HG03571 (cell line): ENCODE measurements at regions not wholly inside any gene's neighbourhood (a gene's known extent, or its start where the extent isn't known, plus 50 kb on each side); places are given as distances from the start of the nearest gene placed in this dataset.
A peak's percentile ranks its signal among the peaks of the same experiment; 100 is the strongest.
"Not testable (repeated sequence)": the region's sequence is repeated elsewhere in the genome, so short reads cannot be mapped to it uniquely, and the experiment has no call there.

Experiments
- ATAC-seq: cut with Tn5 transposase; IDR thresholded peaks from one replicate; pipeline ENCODE4 v1.9.1; 2021; ENCODE audit not compliant: unreplicated experiment

GRCh38 chr12:46982629-46983392 is 96.6 kb upstream of the PCED1B start:
- ATAC-seq, result no peak

- no peak for ATAC-seq
These were observed 96.0 kb upstream of the PCED1B start for GRCh38 chr12:46983393-46983793.

- ATAC-seq, result peak; percentile 66
These were observed 95.2 kb upstream of the PCED1B start for GRCh38 chr12:46983959-46984841.

- ATAC-seq, result no peak
These were observed 93.6 kb upstream of the PCED1B start for GRCh38 chr12:46985816-46986215.

- ATAC-seq, result not testable (repeated sequence)
These were observed 91.3 kb upstream of the PCED1B start for GRCh38 chr12:46988122-46988521.

GRCh38 chr12:46990211-46990610 is 89.2 kb upstream of the PCED1B start:
- ATAC-seq, result no peak

GRCh38 chr12:46992051-46992450 is 87.4 kb upstream of the PCED1B start:
- not testable (repeated sequence) for ATAC-seq

- no peak for ATAC-seq
These were observed 80.5 kb upstream of the PCED1B start for GRCh38 chr12:46998811-46999368.

- ATAC-seq, result no peak
These were observed 74.8 kb upstream of the PCED1B start for GRCh38 chr12:47004634-47005033.

- no peak for ATAC-seq
These were observed 72.4 kb upstream of the PCED1B start for GRCh38 chr12:47007048-47007447.

- ATAC-seq, result no peak
These were observed 66.9 kb upstream of the PCED1B start for GRCh38 chr12:47012552-47012951.

GRCh38 chr12:47014474-47014873 is 64.9 kb upstream of the PCED1B start:
- ATAC-seq, result no peak

- no peak for ATAC-seq
These were observed 64.0 kb upstream of the PCED1B start for GRCh38 chr12:47015381-47015780.

GRCh38 chr12:47017041-47017713 is 62.2 kb upstream of the PCED1B start:
- ATAC-seq, result no peak

- ATAC-seq, result no peak
These were observed 61.4 kb upstream of the PCED1B start for GRCh38 chr12:47017901-47018475.

GRCh38 chr12:47020211-47020821 is 59.1 kb upstream of the PCED1B start:
- ATAC-seq, result no peak

- no peak for ATAC-seq
These were observed 58.1 kb upstream of the PCED1B start for GRCh38 chr12:47021298-47021697.

- no peak for ATAC-seq
These were observed 57.1 kb upstream of the PCED1B start for GRCh38 chr12:47022296-47022695.

- ATAC-seq, result no peak
These were observed 56.1 kb upstream of the PCED1B start for GRCh38 chr12:47023311-47023710.

GRCh38 chr12:47023953-47024352 is 55.5 kb upstream of the PCED1B start:
- ATAC-seq, result no peak
